ENCODE measurements at regions not wholly inside any gene's neighbourhood (a gene's known extent, or its start where the extent isn't known, plus 50 kb on each side); places are given as distances from the start of the nearest gene placed in this dataset.
A peak's percentile ranks its signal among the peaks of the same experiment; 100 is the strongest.

DNA sequence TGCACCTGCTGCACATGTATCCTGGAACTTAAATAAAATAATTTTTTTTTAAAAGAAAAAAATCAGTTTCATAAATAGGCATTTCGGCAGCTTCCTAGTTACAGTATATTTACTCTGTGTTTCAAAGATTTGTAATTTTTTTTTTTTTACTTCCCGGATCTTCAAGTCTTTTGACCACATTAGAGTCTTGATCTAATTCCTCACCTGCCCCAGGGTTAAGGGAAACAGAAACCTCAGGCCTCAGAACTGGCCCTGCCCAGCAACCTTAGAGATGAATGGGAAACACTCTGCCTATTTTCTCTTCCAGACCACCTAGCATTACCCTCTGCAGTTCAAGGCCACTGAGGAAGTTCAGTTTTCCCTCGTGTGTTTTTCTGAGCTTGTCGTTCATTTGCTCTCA is 304.0 kb downstream of the MAF start:
- ATAC-seq (ENCODE audit: low FRiP score) = no peak
- TF ChIP-seq, protein P1, sequence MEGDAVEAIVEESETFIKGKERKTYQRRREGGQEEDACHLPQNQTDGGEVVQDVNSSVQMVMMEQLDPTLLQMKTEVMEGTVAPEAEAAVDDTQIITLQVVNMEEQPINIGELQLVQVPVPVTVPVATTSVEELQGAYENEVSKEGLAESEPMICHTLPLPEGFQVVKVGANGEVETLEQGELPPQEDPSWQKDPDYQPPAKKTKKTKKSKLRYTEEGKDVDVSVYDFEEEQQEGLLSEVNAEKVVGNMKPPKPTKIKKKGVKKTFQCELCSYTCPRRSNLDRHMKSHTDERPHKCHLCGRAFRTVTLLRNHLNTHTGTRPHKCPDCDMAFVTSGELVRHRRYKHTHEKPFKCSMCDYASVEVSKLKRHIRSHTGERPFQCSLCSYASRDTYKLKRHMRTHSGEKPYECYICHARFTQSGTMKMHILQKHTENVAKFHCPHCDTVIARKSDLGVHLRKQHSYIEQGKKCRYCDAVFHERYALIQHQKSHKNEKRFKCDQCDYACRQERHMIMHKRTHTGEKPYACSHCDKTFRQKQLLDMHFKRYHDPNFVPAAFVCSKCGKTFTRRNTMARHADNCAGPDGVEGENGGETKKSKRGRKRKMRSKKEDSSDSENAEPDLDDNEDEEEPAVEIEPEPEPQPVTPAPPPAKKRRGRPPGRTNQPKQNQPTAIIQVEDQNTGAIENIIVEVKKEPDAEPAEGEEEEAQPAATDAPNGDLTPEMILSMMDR (IDR thresholded peaks at IDR 0.05) = no peak
- no peak for DNase-seq (ENCODE audit: low spot score)

DNA sequence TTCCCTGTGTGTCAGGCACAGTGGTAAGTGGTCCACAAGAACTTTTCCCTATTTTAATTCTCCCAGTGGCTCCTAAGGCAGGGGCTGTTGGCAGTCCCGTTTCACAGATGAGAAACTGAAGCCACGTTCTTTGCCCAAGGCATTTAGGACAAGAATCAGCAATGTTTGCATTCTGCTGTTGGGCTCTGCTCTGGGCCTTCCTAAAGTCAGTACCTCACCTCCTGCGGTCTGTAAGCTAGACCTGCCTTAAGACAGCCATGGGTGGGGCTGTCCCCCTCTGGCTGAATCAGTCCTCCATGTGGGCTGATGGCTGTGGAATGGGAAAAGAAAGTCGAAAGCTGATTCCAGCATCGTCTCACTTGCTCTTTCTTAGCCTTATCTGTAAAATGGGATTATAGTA is 304.8 kb downstream of the MAF start:
- TF ChIP-seq, protein P1 (IDR thresholded peaks at IDR 0.05) = no peak
- ATAC-seq (ENCODE audit: low FRiP score) (no peak), DNase-seq (ENCODE audit: low spot score) (no peak)

DNA sequence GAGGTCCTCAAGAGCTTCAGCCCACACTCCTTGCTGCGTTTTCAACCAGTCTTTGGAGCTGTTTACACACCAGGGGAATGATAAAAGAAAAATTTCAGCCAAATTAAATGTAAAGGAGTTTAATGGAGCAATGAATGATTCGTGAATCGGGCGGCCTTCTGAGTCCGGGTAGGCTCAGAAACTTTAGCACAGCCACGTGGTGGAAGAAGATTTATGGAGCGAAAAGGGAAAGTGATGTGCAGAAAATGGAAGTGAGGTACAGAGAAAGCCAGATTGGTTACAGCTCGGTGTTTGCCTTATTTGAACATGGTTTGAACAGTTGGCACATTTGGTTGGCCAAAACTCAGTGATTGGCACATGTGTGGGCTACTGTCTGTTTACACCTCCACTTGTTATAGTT is 305.4 kb downstream of the MAF start:
- ATAC-seq (ENCODE audit: low FRiP score) (no peak), DNase-seq (ENCODE audit: low spot score) (no peak)
- TF ChIP-seq, protein P1 (IDR thresholded peaks at IDR 0.05) = no peak

DNA sequence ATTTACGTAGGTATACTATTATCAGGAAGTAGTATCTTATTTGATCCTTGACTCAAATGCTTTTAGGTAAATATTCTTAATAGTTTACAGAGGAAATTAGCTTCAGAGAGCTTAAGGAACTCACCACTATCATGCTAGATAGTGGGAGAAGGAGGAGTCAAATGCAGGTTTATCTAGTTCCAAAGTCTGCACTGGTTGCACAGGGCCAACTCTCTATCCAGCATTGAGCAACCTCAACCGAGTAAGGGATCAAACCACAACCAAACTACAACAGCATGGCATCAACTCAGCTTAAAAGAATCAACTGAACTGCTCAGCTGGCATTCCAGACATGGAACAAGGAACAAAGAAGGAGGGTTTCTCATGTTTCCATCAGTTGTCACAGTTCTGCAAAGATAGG is 306.0 kb downstream of the MAF start:
- no peak for ATAC-seq (ENCODE audit: low FRiP score)
- TF ChIP-seq, protein P1 (IDR thresholded peaks at IDR 0.05) = no peak

DNA sequence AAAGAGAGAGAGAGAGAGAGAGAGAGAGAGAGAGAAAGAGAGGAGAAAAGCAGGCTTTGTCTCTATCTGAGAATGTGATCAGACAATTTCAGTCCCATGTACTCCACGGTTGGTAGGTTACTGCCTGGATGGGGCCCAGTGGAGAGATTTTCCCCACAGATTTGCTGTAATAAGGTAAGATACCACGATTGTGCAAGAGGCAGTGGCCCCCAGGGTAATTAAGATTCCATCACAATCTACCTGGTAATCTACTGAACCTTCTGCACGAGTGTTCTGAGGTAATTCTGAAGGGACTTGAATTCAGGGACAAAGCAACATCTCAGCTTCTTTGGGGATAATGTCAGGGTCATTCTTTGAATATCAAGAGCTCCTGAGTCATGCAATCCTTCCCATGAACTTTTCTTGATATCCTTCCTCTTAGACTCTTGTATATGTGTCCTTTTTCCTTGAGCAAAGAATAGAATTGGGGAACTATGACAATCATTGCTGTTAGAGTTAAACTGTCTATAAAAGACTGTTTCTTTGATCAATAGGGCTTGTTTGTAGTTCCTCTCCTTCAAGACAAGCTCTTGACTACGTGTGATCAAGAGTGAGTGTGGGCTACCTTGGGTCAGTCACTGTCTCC is 306.6 kb downstream of the MAF start:
- ATAC-seq (ENCODE audit: low FRiP score) = no peak
- no peak for DNase-seq (ENCODE audit: low spot score)
- TF ChIP-seq, protein P1 (IDR thresholded peaks at IDR 0.05) = no peak

More for the DNA sequence above, 306.0 kb downstream of the MAF start:
- DNase-seq (ENCODE audit: low spot score) = no peak

DNA sequence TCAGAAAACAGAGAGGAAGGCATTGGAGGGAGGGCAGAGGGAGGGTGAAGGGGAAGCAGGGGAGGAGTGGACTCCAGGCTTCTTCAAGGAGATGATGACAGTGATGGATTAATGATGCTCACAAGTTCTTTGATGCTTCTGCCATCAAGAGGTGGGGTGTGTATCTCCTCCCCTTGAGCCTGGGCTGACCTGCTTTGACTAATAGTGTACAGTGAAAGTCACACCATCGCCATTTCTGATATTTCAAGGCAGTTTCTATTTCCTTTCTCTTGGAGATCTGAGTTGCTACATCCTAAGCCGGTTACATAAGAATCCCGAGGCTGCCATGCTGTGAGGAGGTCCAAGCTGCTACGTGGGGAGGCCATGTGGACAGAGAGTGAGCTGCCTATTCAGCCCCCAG is 312.5 kb downstream of the MAF start:
- ATAC-seq (ENCODE audit: low FRiP score) (no peak), DNase-seq (ENCODE audit: low spot score) (no peak)
- TF ChIP-seq, protein P1 (IDR thresholded peaks at IDR 0.05) = no peak

DNA sequence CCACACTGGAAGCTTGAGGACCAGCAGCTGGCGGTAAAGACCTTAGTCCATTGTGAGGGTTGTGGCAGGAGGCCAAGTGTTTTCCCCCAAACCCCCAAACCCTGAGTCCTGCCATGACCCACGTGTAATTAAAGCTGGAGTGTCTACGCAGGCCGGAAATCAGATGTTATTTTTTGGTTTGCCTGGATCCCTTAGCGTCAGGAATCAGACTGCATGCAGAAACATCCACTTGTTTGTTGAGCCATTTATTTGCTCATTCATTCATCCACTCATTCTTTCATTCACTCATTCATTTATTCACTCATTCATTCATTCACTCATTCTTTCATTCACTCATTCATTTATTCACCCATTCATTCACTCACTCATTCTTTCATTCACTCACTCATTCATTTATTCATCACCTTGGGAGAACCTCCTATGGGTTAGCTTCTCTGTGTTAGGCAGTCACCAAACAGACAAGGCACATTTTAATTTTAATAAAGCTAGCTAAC is 313.1 kb downstream of the MAF start:
- ATAC-seq (ENCODE audit: low FRiP score) = peak; percentile 18
- no peak for DNase-seq (ENCODE audit: low spot score)
- TF ChIP-seq, protein P1 (IDR thresholded peaks at IDR 0.05) = no peak
